Hematopoietic multipotent progenitor cell treated with erythropoietin and hydrocortisone succinate and interleukin-3 and kit ligand, for 8 days (in vitro differentiated cells): ENCODE measurements at regions not wholly inside any gene's neighbourhood (a gene's known extent, or its start where the extent isn't known, plus 50 kb on each side); places are given as distances from the start of the nearest gene placed in this dataset.
"Not testable (repeated sequence)": the region's sequence is repeated elsewhere in the genome, so short reads cannot be mapped to it uniquely, and the experiment has no call there.

ENCODE experiments used
- DNase-seq: peaks from one replicate; pipeline ENCODE4 v3.0.0-alpha.2; 2015

DNA sequence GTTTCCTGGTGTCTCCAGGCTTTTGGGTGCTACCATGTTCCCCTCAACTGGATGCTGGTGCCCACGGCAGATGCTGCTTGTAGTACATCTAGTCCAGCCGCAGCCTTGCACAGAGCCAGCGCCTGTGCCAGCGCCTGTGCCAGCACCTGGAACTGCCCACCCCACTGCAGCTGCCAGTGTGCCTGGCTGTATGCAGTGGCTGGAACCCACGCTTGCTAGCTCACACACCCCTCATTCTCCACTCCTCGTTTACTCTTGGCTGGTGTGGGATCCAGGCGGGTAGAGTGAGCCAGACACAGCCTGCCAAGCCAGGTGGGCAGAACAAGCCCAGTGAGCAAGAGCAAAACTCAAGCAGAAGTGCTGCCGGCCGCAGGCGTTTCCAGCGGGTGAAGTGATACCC lies 428.6 kb downstream of the SLITRK1 start:
- no peak for DNase-seq

DNA sequence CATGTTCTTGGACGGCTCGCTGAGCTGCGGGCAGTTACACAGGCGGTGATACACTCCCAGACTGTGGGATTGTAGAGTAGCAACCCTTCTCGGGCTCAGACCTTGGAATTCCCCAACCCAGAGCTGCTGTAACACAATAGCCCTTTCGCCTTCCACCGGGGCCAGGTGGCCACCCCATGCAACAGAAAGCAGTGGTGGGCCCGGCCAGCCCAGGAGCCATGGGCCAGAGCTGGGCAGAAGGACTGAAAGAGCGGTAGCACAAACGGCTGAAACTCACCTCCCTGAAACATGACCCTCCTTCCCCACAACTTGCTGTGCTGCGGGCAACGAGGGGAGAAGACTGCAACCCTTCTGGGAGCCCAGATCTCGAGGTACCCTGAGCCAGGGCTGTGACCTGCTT lies 429.0 kb downstream of the SLITRK1 start:
- no peak for DNase-seq

DNA sequence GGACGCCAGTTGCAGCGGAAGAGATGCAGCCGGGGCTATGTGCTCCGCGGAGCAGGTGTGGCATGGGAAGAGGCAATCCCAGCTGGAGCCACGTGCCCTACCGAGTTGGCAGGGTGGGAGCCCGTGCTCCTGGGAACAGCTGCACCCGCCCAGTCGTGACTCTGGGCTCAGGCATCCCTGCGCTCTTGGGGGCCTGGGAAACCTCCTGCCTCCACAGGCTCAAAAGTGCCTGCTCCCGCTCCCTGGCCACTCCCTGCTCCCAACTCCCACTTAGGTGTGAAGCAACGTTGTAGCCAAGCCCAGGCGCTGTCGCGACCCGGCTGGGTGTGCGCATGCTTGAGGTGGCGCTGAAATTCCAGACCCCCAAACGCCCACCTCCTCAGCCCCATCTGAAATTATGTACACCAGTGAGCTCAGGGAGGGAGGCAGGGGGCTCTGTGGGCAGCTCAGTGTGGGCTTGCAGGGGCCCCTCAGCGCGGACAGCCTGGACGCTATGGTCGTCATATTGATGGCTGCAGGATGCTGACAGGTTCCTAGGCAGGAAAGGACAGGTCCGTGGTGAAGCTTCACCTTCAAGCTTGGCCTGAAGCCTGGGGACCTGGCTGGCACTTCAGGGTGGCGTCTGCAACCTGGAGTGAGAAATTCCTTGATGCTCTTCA lies 429.9 kb downstream of the SLITRK1 start:
- DNase-seq, result no peak

DNA sequence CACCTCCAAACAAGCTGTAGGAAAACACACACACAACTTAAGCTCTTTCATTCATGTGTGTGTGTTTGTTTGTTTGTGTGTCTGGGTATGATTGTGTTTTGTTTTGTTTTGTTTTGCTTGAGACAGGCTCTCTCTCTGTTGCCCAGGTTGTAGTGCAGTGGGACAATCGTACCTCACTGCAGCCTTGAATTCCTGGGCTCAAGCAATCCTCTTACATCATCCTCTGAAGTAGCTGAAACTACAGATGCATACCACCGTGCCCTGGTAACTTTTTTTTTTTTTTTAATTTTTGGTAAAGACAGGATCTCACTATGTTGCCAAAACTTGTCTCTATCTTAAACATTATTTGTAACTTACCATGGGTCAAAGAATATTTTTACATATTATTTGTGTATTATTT lies 431.7 kb downstream of the SLITRK1 start:
- no peak for DNase-seq

DNA sequence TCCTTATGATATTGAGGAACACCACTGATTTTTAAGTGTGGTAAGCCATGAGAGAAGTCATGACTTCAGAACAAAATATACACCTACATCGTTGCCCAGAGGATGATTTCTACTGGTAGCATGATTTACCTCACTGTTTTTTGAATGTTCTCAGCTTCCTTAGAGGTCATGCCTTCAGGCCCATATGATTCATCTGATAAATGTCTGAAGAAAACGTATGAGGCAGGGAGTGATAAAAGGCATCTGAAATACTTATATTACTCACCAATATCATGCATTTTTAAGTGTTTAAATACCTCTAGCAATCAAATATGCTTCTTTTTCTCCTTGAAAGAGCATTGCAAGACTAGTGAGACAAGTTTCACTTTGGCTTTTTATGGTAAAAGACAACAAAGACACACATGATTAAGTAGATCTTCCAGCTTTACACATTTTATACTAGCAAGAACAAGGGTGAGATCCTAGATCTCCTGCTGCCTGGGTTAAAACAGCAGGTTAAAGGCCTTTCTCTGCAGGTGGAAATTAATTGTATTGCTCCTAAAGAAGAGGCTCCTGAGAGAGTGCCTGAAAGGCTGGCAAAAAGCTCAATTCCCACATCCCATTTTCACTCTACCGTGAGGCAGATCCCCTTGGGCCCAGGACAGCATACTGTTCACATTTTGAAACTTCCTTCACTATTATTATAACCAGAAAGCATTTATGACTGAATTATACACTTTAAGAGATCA lies 432.4 kb downstream of the SLITRK1 start:
- DNase-seq, result no peak

DNA sequence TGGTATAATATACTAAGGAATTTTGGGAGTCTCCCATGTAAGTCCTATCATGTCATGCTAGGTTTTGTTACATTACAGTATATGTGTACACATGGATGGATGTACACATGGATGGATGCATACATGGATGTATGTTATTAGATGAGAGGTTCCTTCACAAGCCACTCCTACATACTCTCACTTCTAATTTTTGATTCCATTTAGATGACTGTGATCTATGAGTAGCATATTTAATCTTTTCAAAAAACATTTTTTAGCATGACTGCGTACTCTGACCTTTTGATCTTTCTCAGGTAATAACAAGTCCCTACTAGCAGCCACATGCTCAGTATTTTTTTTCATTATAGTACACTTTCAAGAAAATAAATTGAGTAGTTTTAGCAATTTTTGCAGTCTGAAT lies 441.8 kb downstream of the SLITRK1 start:
- no peak for DNase-seq

DNA sequence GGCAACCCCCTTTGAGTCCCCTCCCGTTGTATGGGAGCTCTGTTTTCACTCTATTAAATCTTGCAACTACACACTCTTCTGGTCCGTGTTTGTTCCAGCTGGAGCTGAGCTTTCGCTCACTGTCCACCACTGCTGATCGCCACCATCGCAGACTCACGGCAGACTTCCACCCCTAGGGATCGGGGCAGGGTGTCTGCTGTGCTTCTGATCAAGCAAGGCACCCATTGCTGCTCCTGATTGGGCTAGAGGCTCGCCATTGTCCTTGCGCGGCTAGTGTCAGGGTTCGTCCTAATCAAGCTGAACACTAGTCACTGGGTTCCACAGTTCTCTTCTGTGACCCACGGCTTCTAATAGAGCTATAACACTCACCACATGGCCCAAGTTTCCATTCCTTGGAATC lies 442.8 kb downstream of the SLITRK1 start:
- not testable (repeated sequence) for DNase-seq

DNA sequence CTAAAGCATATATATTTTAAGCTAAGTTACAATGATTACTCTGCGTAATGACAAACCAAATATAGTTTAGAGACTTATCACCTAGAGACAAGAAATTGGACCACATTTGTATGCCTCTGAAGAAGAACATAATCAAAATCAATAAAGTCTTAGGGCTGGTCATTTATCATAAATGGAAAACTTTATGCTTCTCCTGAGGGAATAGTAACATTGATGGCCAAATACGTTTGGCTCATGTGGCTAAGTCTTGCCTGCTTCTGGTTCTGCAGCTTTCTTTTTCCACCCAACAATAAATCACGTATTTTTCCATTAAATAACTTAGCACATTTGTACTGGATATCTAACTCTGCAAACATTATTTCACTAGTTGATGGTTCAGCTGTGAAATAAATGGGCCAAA lies 458.4 kb downstream of the SLITRK1 start:
- DNase-seq, result no peak

DNA sequence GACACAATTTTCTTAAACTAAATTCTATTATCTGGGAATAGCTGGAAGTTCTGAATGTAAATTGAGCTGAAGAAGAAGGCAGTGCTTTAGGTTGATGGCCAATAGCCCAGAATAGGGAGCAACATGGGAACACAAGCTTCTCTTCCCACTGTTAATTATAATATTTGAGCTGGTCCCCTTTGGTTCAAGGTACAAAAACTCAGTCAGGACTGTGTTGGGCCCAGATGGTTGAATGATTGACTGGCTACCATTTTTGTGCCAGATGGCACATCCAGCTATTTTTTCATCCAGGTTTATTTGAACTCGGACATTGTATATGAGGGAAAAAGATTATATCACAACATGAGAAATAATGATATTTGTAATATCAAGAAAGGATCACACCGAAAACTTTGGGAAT lies 458.9 kb downstream of the SLITRK1 start:
- no peak for DNase-seq

DNA sequence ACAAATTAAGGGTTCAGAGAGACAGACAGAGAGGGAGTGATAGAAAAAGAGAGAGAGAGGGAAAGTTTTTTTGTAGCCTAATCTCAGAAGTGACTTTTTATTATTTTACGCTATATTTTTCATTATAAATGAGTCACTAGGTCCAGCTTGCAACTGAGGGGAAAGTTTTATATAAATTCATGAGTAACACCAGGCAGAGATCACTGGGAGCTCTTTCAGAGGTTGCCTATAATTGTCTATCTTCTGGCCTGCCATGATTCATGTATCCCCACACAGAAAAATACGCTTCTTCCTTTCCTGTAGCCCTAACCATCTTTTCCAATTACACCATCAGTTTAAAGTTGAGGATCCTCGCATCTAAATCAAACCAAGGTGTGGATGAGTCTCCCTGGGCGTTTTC lies 467.9 kb downstream of the SLITRK1 start:
- DNase-seq, result no peak

DNA sequence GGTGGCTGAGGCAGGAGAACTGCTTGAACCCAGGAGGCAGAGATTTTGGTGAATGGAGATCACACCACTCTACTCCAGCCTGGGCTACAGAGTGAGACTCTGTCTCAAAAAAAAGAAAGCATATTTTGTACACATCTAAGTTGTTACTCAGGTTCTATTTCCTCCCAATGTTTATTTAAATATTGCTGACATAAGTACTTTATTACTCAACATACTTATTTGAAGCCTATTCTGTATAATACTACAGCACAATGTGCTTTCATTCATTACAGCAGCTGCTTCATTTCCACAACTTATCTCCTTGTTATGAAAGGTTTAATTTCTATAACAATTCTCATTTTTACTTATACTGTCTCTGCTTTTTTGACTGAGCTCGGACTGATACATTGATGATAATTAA lies 495.7 kb downstream of the SLITRK1 start:
- DNase-seq, result no peak

DNA sequence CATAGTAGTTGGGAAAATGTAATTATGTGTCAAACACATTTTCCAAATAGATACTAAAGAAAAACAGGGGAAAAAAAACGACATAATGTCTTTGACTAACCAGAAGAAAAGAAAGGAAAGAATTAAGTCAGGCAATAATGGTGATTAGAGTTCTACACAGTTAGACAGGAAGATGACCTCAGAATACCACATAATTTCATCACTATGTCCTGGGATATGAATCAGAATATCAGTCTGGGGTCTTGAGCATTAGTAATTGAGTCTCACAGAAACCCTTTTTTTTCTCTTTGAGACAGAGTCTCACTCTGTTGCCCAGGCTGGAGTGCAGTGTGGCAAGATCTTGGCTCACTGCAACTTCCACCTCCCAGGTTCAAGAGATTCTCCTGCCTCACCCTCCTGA lies 503.4 kb downstream of the SLITRK1 start:
- DNase-seq, result no peak

DNA sequence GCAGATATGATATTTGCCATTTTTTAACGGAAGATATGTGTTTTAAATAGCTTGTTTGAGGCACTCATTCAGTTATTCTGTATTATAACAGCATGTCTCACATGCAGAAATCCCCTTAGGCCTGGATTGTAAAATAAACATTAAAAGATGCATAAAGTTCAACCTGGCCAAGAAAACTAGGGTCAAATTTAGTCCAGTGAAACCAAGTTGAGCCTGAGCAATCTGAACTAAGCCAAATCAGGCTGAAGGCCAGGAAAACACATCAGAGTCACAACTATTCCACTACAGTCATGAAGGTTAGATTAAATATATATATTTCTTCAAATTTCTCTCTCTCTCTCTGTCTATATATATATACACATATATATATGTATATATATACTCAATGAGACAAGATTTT lies 504.8 kb downstream of the SLITRK1 start:
- no peak for DNase-seq

DNA sequence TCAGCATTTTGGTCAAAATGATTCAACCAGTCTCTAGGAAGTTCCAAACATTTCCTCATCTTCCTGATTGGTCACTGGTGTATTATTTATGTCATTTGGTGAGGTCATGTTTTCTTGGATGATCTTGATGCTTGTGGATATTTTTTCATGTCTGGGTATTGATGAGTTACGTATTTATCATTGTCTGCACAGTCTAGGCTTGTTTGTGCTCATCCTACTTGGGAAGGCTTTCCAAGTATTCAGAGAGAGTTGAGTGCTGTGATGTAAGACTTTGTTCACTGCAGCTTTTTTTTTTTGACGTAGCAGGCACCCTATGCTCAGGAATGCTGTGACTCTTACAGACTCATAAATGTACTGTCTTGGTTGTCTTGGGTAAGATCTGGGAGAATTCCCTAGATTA lies 509.5 kb downstream of the SLITRK1 start:
- no peak for DNase-seq

DNA sequence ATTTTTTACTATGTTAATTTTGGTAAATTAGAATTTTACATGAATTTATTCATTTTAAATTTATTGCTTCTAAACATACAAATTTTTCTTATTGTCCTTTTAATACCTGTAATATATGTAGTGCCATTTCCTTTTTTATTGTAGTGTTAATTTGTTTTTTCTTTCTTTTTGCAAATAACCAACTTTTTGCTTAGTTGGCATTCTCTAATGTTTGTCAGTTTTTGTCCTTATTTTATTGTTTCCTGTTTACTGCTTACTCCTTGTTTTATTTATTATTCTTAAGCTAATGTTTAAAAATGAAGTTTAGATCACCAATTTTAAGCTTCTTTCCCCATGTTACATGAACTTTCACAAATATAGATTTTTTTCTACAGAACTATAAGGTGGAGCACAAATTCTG lies 516.6 kb downstream of the SLITRK1 start:
- DNase-seq, result no peak

DNA sequence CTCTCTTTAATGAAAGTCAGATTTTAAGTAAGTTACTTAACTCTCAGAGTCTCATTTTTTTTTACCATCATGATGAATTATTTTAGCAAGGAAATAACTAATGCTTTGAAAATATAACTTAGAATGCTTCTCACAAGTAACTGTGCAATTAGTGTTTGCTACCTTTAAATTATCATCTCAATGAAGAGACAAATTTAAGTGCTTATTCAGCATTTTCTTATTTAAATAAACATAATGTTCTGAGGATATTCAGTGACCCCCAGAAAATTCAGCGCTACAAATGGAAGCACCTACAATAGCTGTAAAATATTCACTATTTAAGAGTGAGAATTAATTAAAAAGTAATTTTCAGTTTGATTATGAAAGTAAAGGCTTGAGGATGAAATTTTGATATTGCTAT lies 527.2 kb downstream of the SLITRK1 start:
- no peak for DNase-seq

DNA sequence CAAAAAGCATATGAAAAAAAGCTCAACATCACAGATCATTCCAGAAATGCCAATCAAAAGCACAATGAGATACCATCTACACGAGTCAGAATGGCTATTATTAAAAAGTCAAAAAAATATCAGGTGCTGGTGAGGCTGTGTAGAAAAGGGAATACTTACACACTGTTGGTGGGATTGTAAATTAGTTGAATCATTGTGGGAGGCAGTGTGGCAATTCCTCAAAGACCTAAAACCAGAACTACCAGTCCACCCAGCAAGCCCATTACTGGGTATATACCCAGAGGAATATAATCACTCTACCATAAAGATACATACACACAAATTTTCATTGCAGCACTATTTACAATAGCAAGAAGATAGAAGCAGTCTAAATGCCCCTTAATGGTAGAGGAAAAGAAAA lies 529.9 kb downstream of the SLITRK1 start:
- no peak for DNase-seq

DNA sequence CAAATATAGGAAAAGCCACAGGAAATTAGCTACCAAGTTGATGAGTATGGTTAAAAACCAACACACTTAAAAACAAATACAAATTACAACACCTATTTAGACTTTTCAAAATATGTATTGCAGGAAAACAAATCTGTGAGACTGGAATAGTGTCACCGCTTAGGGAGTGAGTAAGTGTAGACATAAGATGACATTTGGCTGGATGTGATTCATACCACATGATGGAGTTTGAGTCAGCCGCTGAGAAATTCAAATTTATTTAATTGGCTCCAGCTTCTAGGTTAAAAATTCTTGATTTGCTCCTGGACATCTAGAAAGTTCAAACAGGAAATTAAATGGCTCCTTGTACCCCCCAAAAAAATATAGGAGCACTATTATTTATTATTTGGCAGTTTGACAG lies 531.7 kb downstream of the SLITRK1 start:
- DNase-seq, result no peak

DNA sequence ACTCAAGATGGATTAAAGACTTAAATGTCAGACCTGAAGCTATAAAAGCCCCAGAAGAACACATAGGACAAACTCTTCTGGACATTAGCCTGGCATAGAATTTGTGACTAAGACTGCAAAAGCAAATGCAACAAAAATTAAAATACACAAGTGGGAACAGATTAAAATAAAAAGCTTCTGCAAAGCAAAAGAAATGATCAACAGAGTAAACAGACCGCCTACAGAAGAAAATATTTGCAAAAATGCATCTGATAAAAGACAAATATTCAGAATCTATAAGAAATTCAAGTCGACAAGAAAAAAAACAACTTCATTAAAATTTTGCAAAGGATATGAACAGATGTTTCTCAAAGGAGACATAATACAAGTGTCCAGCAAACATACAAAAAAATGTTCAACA lies 537.8 kb downstream of the SLITRK1 start:
- no peak for DNase-seq

DNA sequence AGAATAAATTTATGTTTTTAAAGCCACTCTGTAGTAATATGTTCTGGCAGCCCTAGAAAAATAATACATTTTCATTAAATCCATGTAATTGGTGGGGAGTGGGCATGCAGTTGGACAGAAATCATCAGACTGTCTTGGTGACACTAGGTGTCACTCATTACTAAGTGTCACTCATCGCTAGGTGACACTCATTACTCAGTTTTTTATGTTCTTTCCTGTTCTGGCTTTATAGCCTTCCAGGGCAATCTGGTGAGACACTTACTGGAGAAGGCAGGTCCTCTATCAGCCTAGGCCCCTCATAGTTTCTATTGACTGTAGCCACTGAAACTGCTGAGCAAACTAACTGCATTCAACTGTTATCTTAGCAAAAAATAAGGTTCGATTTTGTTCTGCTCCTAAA lies 542.1 kb downstream of the SLITRK1 start:
- no peak for DNase-seq

DNA sequence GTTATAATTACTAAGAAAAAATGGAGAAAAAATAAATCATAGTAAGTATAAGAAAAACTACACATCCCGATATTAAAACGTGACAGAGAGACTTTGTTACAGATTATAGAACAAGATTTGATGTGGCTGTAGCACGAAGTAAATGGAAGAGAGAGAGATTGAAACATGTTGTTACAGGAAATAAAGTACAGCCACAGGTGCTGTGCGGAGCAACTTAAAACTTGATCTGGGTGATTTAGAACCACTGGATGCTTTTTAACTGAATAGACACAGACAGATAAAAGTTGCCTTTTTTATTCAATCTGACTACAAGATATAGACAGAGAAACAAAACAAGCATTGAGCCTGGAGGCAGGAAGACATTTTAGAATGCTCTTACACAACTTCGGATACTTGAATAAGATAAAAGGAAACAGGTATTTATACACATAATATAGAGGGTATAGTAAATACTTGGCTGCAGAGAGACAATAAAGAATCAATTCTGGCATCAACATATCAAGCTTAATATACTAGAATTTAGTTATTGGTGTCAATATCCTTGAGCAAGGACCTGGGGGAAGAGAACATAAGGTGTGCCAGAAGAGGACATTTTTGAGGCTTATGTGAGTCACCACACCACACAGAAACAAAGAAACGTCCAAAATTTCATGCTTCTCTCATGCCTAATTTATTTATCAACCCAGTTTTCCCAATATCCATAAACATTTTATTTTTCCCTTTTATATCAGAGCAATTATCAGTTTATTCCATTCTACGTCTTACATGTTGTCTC lies 548.5 kb downstream of the SLITRK1 start:
- DNase-seq, result no peak

DNA sequence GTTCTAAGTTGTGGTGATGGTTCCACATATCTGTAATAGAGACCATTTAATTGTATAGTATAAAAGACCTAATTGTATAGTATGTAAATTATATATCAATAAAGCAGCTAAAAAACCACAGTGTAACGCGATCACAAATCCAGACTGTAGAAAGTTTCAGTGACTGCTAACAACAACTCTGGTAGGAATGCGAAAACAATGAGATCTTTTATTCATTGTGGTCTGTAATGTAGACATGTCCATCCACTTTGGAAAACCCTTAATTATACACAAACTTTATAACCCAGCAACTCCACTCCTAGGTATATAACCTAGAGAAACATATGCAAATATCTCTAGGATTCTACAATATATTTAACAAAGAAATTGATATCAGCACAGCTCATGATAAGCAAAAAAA lies 549.5 kb downstream of the SLITRK1 start:
- no peak for DNase-seq

DNA sequence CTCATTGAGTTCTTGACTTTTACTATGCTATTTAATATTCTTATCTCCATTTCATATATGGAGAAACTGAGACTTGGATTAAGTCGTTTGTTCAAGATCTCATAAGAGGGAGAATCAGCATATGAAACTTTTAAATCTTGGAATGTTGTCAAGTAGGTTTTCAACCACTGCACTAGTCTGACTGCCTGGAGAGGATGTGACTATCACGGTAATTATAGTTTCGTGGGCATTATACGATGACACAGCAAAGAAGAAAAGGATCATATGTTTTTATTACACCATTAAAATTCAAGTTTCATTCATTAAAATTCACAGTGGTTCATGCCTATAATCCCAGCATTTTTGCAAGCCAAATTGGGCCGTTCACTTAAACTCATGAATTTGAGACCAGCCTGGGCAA lies 555.2 kb downstream of the SLITRK1 start:
- no peak for DNase-seq

DNA sequence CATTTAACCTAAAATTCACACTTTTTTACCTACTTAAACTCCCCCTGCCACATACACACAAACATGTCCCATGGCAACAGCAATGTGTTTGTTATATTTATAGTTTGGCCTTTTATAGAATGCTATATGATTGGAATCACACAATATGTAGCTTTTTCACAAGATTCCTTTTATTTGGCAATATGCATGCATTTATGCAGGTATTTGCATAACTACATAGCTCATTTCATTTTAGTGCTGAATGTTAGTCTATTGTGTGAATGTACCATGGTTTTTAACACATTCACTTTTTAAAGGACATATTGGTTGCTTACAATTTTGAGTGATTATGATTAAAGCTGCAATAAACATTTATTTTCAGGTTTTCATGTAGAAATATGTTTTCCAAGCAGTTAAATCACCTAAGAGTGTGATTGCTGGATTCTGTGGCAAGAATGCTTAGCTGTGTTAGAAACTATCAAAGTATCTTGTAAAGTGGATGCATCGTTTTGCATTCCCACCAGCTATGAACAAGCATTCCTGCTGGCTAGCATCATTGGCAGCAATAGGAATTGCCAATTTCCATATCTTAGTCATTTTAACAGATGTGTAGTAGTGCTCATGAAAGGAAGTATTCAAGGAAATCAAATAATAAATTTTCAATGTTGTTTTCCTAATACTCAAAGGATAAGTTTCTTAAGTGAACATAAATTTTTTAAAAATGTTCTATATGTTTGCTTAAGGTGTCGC lies 557.0 kb downstream of the SLITRK1 start:
- DNase-seq, result no peak
